Type B pancreatic cell (in vitro differentiated cells): ENCODE measurements at regions not wholly inside any gene's neighbourhood (a gene's known extent, or its start where the extent isn't known, plus 50 kb on each side); places are given as distances from the start of the nearest gene placed in this dataset.

ENCODE experiments used
- DNase-seq: peaks from one replicate; pipeline ENCODE4 v3.0.0; 2021; ENCODE audit warnings: mixed read lengths; ENCODE audit not compliant: unreplicated experiment; ENCODE audit errors: extremely low spot score
- H3K27ac Mint-ChIP-seq: 2 replicates; pipeline ENCODE4 v1.8.0; 2021; ENCODE audit warnings: mild to moderate bottlenecking, mixed read lengths
- H3K27me3 Mint-ChIP-seq: 2 replicates; pipeline ENCODE4 v1.8.0; 2021; ENCODE audit warnings: mixed read lengths
- H3K36me3 Mint-ChIP-seq: 2 replicates; pipeline ENCODE4 v1.8.0; 2021; ENCODE audit warnings: mixed read lengths
- H3K4me1 Mint-ChIP-seq: one replicate; pipeline ENCODE4 v1.8.0; 2021; ENCODE audit warnings: mixed read lengths; ENCODE audit not compliant: unreplicated experiment
- H3K4me3 Mint-ChIP-seq: 2 replicates; pipeline ENCODE4 v1.8.0; 2021; ENCODE audit warnings: mild to moderate bottlenecking, mixed read lengths
- H3K9me3 Mint-ChIP-seq: 2 replicates; pipeline ENCODE4 v1.8.0; 2021; ENCODE audit warnings: mixed read lengths
- CTCF ChIP-seq: fragments of 200-600 bp; sonication (generic); conservative IDR thresholded peaks from 2 replicates; pipeline ENCODE4 v1.5.0; 2021; ENCODE audit warnings: antibody characterized with exemption, mild to moderate bottlenecking

DNA sequence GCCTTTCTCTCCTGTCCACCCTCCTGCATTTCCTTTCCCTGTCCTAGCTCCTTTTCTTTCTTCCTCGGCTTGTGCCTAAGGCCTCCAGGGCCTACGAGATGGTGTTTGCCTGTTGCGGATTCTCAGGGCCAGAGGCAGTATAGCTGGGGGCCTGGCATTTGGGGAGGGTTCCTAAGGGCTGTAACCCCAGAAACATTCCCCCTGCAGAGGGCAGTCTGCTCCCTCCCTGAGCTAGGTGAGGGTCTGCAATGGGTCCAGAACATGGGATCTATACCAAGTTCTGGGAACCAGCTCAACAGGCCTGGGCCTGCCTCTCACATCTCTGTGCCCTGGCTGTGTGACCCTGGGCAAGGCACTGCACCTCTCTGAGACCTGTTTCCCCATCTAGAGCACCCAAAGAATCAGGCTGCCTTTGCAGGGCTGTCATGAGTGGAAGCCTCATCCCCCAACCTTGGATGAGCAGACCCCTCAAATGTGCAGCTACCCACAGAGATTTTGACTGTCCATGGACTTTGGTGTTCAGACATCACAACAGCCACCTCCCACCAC, 97.5 kb downstream of the GLI2 start:
- H3K27ac Mint-ChIP-seq: no peak overlapping the region
- peaks cover 8% of the 10 kb centered on the region for H3K36me3 Mint-ChIP-seq
- no peak for TF ChIP-seq CTCF
- H3K4me3 Mint-ChIP-seq: no peak overlapping the region
- no peak for DNase-seq
- H3K27me3 Mint-ChIP-seq: peaks cover 4% of the 10 kb centered on the region
- no peaks in the 10 kb centered on the region for H3K9me3 Mint-ChIP-seq
- peaks cover 20% of the 10 kb centered on the region for H3K4me1 Mint-ChIP-seq

- no peak for DNase-seq
- peaks cover 10% of the 10 kb centered on the region for H3K4me1 Mint-ChIP-seq
- peaks cover 8% of the 10 kb centered on the region for H3K36me3 Mint-ChIP-seq
- TF ChIP-seq CTCF: no peak
- no peaks in the 10 kb centered on the region for H3K9me3 Mint-ChIP-seq
- no peak overlapping the region for H3K4me3 Mint-ChIP-seq
- no peak overlapping the region for H3K27ac Mint-ChIP-seq
- peaks cover 4% of the 10 kb centered on the region for H3K27me3 Mint-ChIP-seq
These were observed 98.5 kb downstream of the GLI2 start for GRCh38 chr2:120834206-120834605.

GRCh38 chr2:120836281-120836680, 100.6 kb downstream of the GLI2 start:
- H3K4me1 Mint-ChIP-seq: peaks cover 10% of the 10 kb centered on the region
- no peak for TF ChIP-seq CTCF

DNA sequence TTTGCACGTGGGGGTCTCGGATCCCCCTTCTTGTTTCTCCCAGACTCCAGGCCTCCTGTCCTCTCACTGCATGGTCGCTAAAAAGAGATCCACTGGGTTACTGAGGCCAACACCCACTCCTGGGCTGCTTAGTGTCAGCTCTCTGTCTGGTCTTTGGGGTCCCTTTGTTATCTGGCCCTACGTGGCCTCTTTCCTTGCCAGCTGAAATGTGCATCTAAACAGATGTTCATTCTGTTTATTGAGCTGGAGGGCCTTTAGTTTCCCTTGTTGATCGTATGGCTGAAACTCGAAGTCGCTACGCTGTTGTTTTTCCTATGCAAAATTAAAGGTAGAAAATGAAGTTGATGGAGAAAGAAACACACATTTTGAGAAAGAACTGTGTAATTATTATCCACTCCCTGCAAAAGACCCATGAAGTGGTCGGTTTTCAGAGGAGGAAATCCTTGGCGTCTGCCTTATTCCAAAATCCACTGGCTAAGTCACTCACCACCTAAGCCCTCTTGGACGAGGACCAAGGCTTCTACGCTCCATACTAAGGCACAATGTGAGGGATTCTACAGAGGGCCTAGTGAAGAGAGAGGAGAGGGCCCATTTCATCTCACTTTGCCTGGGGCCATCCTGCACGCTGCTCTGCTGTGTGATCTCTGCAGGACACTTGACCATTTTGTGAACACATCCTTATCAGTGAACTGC, 105.3 kb downstream of the GLI2 start:
- H3K27ac Mint-ChIP-seq: no peak overlapping the region
- no peak for TF ChIP-seq CTCF
- peaks cover 18% of the 10 kb centered on the region for H3K4me1 Mint-ChIP-seq
- H3K4me3 Mint-ChIP-seq: no peak overlapping the region
- no peak for DNase-seq
- H3K9me3 Mint-ChIP-seq: no peaks in the 10 kb centered on the region
- peaks cover 7% of the 10 kb centered on the region for H3K36me3 Mint-ChIP-seq
- no peaks in the 10 kb centered on the region for H3K27me3 Mint-ChIP-seq

More at GRCh38 chr2:120836281-120836680, 100.6 kb downstream of the GLI2 start:
- no peaks in the 10 kb centered on the region for H3K9me3 Mint-ChIP-seq
- no peaks in the 10 kb centered on the region for H3K27me3 Mint-ChIP-seq
- no peak overlapping the region for H3K4me3 Mint-ChIP-seq
- no peak for DNase-seq
- H3K36me3 Mint-ChIP-seq: peaks cover 8% of the 10 kb centered on the region
- H3K27ac Mint-ChIP-seq: no peak overlapping the region

GRCh38 chr2:120842456-120843439, 107.1 kb downstream of the GLI2 start:
- TF ChIP-seq CTCF: no peak
- Mint-ChIP-seq H3K27ac (no peak overlapping the region), H3K9me3 (no peaks in the 10 kb centered on the region), H3K36me3 (peaks cover 2% of the 10 kb centered on the region), H3K4me1 (peaks cover 25% of the 10 kb centered on the region), H3K27me3 (peaks cover 3% of the 10 kb centered on the region), H3K4me3 (no peak overlapping the region)
- DNase-seq: no peak
